Karpas-422 (cell line): ENCODE measurements at regions not wholly inside any gene's neighbourhood (a gene's known extent, or its start where the extent isn't known, plus 50 kb on each side); places are given as distances from the start of the nearest gene placed in this dataset.
A peak's percentile ranks its signal among the peaks of the same experiment; 100 is the strongest.

ENCODE experiments used
- DNase-seq: peaks from one replicate; pipeline ENCODE4 v3.0.0-alpha.2; 2015
- H2AFZ ChIP-seq: fragments of 200-600 bp; sonication (generic); 2 replicates; pipeline ENCODE4 v1.6.1; 2014; ENCODE audit warnings: antibody characterized with exemption, low read length, mixed read lengths
- H3K27ac ChIP-seq: fragments of 200-600 bp; sonication (generic); 2 replicates; pipeline ENCODE4 v1.5.1; 2014; ENCODE audit warnings: mild to moderate bottlenecking, low read length, moderate library complexity
- H3K27me3 ChIP-seq: fragments of 200-600 bp; sonication (generic); 2 replicates; pipeline ENCODE4 v1.6.1; 2014; ENCODE audit warnings: low read length, mixed read lengths
- H3K36me3 ChIP-seq: fragments of 200-600 bp; sonication (generic); 2 replicates; pipeline ENCODE4 v1.6.1; 2014; ENCODE audit warnings: low read length, mixed read lengths; ENCODE audit not compliant: insufficient read depth
- H3K4me1 ChIP-seq: fragments of 200-600 bp; sonication (generic); 2 replicates; pipeline ENCODE4 v1.6.1; 2014; ENCODE audit warnings: mild to moderate bottlenecking, low read length, mixed read lengths
- H3K4me2 ChIP-seq: fragments of 200-600 bp; sonication (generic); 2 replicates; pipeline ENCODE4 v1.6.1; 2014; ENCODE audit warnings: low read length, low read depth, mild to moderate bottlenecking; ENCODE audit not compliant: poor library complexity, severe bottlenecking
- H3K4me3 ChIP-seq: fragments of 200-600 bp; sonication (generic); 2 replicates; pipeline ENCODE4 v1.5.1; 2014; ENCODE audit warnings: mild to moderate bottlenecking, antibody characterized with exemption, low read length, mixed read lengths
- H3K79me2 ChIP-seq: fragments of 200-600 bp; sonication (generic); 2 replicates; pipeline ENCODE4 v1.6.1; 2014; ENCODE audit warnings: mild to moderate bottlenecking, low read length, mixed read lengths
- H3K9ac ChIP-seq: fragments of 200-600 bp; sonication (generic); 2 replicates; pipeline ENCODE4 v1.6.0; 2014; ENCODE audit warnings: low read length
- H3K9me2 ChIP-seq: fragments of 200-600 bp; sonication (generic), shearing (Covaris generic); replicated peaks from 2 replicates; pipeline ENCODE4 v1.6.0; 2014; ENCODE audit warnings: mild to moderate bottlenecking, low read length, moderate library complexity; ENCODE audit not compliant: insufficient read depth
- H3K9me3 ChIP-seq: fragments of 300-700, 200-600 bp; sonication (generic); 2 replicates; pipeline ENCODE4 v1.6.1; 2014; ENCODE audit warnings: low read length, mixed read lengths
- H4K20me1 ChIP-seq: fragments of 200-600 bp; sonication (generic); 2 replicates; pipeline ENCODE4 v1.6.1; 2014; ENCODE audit warnings: mild to moderate bottlenecking, antibody characterized with exemption, low read length, low read depth; ENCODE audit not compliant: insufficient read depth

- Histone ChIP-seq H3K27ac (no peak overlapping the region), H3K9me3 (no peaks in the 10 kb centered on the region), H3K27me3 (peaks cover 4% of the 10 kb centered on the region; the same call in 1 of the 2 replicates), H2AFZ (no peak overlapping the region), H4K20me1 (no peaks in the 10 kb centered on the region), H3K9ac (no peak overlapping the region), H3K4me2 (no peak overlapping the region), H3K79me2 (no peaks in the 10 kb centered on the region), H3K4me3 (no peak overlapping the region), H3K9me2 (no peaks in the 10 kb centered on the region), H3K4me1 (no peaks in the 10 kb centered on the region), H3K36me3 (no peaks in the 10 kb centered on the region)
- DNase-seq, result no peak
These were observed 166.8 kb upstream of the TMEM260 start for GRCh38 chr14:56412468-56413434.

- Histone ChIP-seq H3K9me2 (no peaks in the 10 kb centered on the region), H3K79me2 (no peaks in the 10 kb centered on the region), H3K27me3 (peaks cover 4% of the 10 kb centered on the region; the same call in 1 of the 2 replicates)
These were observed 165.9 kb upstream of the TMEM260 start for GRCh38 chr14:56413721-56414120.

DNA sequence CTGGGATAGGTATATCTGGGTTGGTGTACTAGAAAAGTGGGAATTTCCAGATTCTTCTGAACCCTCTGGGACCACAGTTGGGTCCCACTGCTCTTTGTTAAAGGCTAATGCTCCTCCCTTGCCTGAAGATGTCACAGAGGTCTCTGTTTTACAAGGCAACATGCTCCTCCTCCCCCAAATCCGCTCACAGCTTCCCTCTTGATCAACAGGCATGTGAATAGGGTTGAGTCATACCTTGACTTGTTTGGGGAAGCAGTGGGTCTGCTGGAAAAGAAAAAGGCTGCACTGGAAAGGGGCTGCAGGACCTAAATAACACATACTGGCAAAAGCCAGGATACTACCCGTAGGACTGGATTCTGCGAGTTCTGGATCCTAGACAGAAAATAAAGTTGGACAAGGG, 165.4 kb upstream of the TMEM260 start:
- Histone ChIP-seq H3K36me3 (no peaks in the 10 kb centered on the region), H3K9me3 (no peaks in the 10 kb centered on the region), H3K4me3 (no peak overlapping the region), H3K4me2 (no peak overlapping the region), H3K79me2 (no peaks in the 10 kb centered on the region), H2AFZ (no peak overlapping the region), H3K27me3 (peaks cover 4% of the 10 kb centered on the region; the same call in 1 of the 2 replicates), H4K20me1 (no peaks in the 10 kb centered on the region), H3K4me1 (peaks cover 6% of the 10 kb centered on the region; the same call in 1 of the 2 replicates), H3K27ac (no peak overlapping the region), H3K9me2 (no peaks in the 10 kb centered on the region), H3K9ac (no peak overlapping the region)
- no peak for DNase-seq

More at GRCh38 chr14:56413721-56414120, 165.9 kb upstream of the TMEM260 start:
- no peak overlapping the region for H2AFZ ChIP-seq
- no peak for DNase-seq
- no peaks in the 10 kb centered on the region for H4K20me1 ChIP-seq
- no peak overlapping the region for H3K27ac ChIP-seq
- H3K4me3 ChIP-seq, result no peak overlapping the region
- H3K9ac ChIP-seq, result no peak overlapping the region
- H3K4me2 ChIP-seq, result no peak overlapping the region
- H3K36me3 ChIP-seq, result no peaks in the 10 kb centered on the region
- H3K9me3 ChIP-seq, result no peaks in the 10 kb centered on the region
- peaks cover 5% of the 10 kb centered on the region; the same call in 1 of the 2 replicates for H3K4me1 ChIP-seq

- Histone ChIP-seq H3K9ac (no peak overlapping the region), H3K27ac (no peak overlapping the region)
These were observed 163.4 kb upstream of the TMEM260 start for GRCh38 chr14:56416213-56416612.

GRCh38 chr14:56417173-56417572, 162.4 kb upstream of the TMEM260 start:
- H3K4me1 ChIP-seq, result peaks cover 6% of the 10 kb centered on the region; the same call in 1 of the 2 replicates
- no peaks in the 10 kb centered on the region for H4K20me1 ChIP-seq
- DNase-seq, result no peak
- H3K79me2 ChIP-seq, result no peaks in the 10 kb centered on the region
- no peaks in the 10 kb centered on the region for H3K9me3 ChIP-seq
- H3K4me3 ChIP-seq, result no peak overlapping the region
- peaks cover 4% of the 10 kb centered on the region; the same call in 1 of the 2 replicates for H3K27me3 ChIP-seq
- no peak overlapping the region for H3K9ac ChIP-seq
- no peak overlapping the region for H2AFZ ChIP-seq
- H3K4me2 ChIP-seq, result no peak overlapping the region
- no peaks in the 10 kb centered on the region for H3K9me2 ChIP-seq
- H3K36me3 ChIP-seq, result no peaks in the 10 kb centered on the region
- H3K27ac ChIP-seq, result no peak overlapping the region

More at GRCh38 chr14:56416213-56416612, 163.4 kb upstream of the TMEM260 start:
- no peak for DNase-seq
- Histone ChIP-seq H3K4me1 (peaks cover 6% of the 10 kb centered on the region; the same call in 1 of the 2 replicates), H3K36me3 (no peaks in the 10 kb centered on the region), H4K20me1 (no peaks in the 10 kb centered on the region), H3K79me2 (no peaks in the 10 kb centered on the region), H3K9me2 (no peaks in the 10 kb centered on the region), H3K9me3 (no peaks in the 10 kb centered on the region), H3K4me3 (no peak overlapping the region), H3K27me3 (peaks cover 4% of the 10 kb centered on the region; the same call in 1 of the 2 replicates), H3K4me2 (no peak overlapping the region), H2AFZ (no peak overlapping the region)

DNA sequence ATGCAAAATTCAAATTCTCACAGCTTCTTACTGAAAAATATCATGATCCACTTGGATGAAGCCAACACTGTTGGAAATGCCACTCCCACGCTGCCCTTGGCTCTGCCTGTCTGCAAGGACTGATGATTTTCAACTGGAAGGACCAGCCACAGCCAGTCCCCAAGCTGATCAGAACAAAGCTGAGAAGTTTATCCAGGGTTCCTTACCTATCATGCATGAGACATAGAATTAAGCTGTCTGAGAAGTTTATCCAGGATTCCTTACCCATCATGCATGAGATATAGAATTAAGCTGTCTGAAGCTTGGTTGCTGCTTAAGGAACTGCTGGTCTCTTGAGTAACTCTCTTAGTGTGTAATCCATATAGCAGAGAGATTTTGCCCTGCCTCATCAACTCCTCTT, 159.8 kb upstream of the TMEM260 start:
- Histone ChIP-seq H3K27ac (no peak overlapping the region), H3K4me3 (no peak overlapping the region), H2AFZ (no peak overlapping the region), H3K27me3 (no peaks in the 10 kb centered on the region), H3K4me2 (no peak overlapping the region), H3K9me2 (no peaks in the 10 kb centered on the region), H4K20me1 (no peaks in the 10 kb centered on the region), H3K79me2 (no peaks in the 10 kb centered on the region), H3K9me3 (no peaks in the 10 kb centered on the region), H3K4me1 (peaks cover 6% of the 10 kb centered on the region; the same call in 1 of the 2 replicates), H3K36me3 (no peaks in the 10 kb centered on the region), H3K9ac (no peak overlapping the region)
- DNase-seq, result no peak

GRCh38 chr14:56422221-56422620, 157.4 kb upstream of the TMEM260 start:
- H3K36me3 ChIP-seq, result no peaks in the 10 kb centered on the region
- no peak overlapping the region for H3K4me3 ChIP-seq
- DNase-seq, result no peak

GRCh38 chr14:56422703-56423213, 156.8 kb upstream of the TMEM260 start:
- Histone ChIP-seq H3K27ac (no peak overlapping the region), H3K36me3 (no peaks in the 10 kb centered on the region), H4K20me1 (no peaks in the 10 kb centered on the region), H3K27me3 (no peaks in the 10 kb centered on the region), H3K79me2 (no peaks in the 10 kb centered on the region), H3K4me2 (no peak overlapping the region), H3K9ac (no peak overlapping the region), H3K4me3 (no peak overlapping the region), H3K9me3 (no peaks in the 10 kb centered on the region), H2AFZ (no peak overlapping the region), H3K9me2 (no peaks in the 10 kb centered on the region), H3K4me1 (peaks cover 6% of the 10 kb centered on the region; the same call in 1 of the 2 replicates)
- peak; percentile 71 for DNase-seq

More at GRCh38 chr14:56422221-56422620, 157.4 kb upstream of the TMEM260 start:
- H3K4me1 ChIP-seq, result peaks cover 6% of the 10 kb centered on the region; the same call in 1 of the 2 replicates
- H4K20me1 ChIP-seq, result no peaks in the 10 kb centered on the region
- no peaks in the 10 kb centered on the region for H3K9me2 ChIP-seq
- H3K79me2 ChIP-seq, result no peaks in the 10 kb centered on the region
- H3K9me3 ChIP-seq, result no peaks in the 10 kb centered on the region
- no peak overlapping the region for H3K27ac ChIP-seq
- no peak overlapping the region for H3K4me2 ChIP-seq
- no peak overlapping the region for H2AFZ ChIP-seq
- H3K27me3 ChIP-seq, result no peaks in the 10 kb centered on the region
- no peak overlapping the region for H3K9ac ChIP-seq
